Cerebellar cortex (tissue), 1 donor: ENCODE measurements at regions not wholly inside any gene's neighbourhood (a gene's known extent, or its start where the extent isn't known, plus 50 kb on each side); places are given as distances from the start of the nearest gene placed in this dataset.
"Not testable (repeated sequence)": the region's sequence is repeated elsewhere in the genome, so short reads cannot be mapped to it uniquely, and the experiment has no call there.

Experiments used
- DNase-seq: peaks from one replicate; pipeline ENCODE4 v3.0.0-alpha.2; 2015; ENCODE audit warnings: low spot score

GRCh38 chr16:15307184-15307583, 70.9 kb downstream of the NPIPA5 start:
- DNase-seq, result not testable (repeated sequence)

GRCh38 chr16:15305889-15306288, 72.2 kb downstream of the NPIPA5 start:
- DNase-seq, result not testable (repeated sequence)

- not testable (repeated sequence) for DNase-seq
These were observed 74.3 kb downstream of the NPIPA5 start for GRCh38 chr16:15303667-15304324.

GRCh38 chr16:15297104-15297503, 81.0 kb downstream of the NPIPA5 start:
- not testable (repeated sequence) for DNase-seq

GRCh38 chr16:15274796-15275195, 103.3 kb downstream of the NPIPA5 start:
- DNase-seq, result not testable (repeated sequence)

GRCh38 chr16:15273964-15274363, 104.1 kb downstream of the NPIPA5 start:
- DNase-seq, result not testable (repeated sequence)

GRCh38 chr16:15266941-15267340, 111.2 kb downstream of the NPIPA5 start:
- DNase-seq, result not testable (repeated sequence)

- DNase-seq, result not testable (repeated sequence)
These were observed 115.9 kb downstream of the NPIPA5 start for GRCh38 chr16:15262212-15262611.

GRCh38 chr16:15247971-15248370, 130.1 kb downstream of the NPIPA5 start:
- not testable (repeated sequence) for DNase-seq

GRCh38 chr16:15236674-15237323, 141.3 kb downstream of the NPIPA5 start:
- not testable (repeated sequence) for DNase-seq

- not testable (repeated sequence) for DNase-seq
These were observed 141.1 kb upstream of the RRN3 start for GRCh38 chr16:15235140-15235539.

- not testable (repeated sequence) for DNase-seq
These were observed 140.6 kb upstream of the RRN3 start for GRCh38 chr16:15234702-15235101.

- not testable (repeated sequence) for DNase-seq
These were observed 136.4 kb upstream of the RRN3 start for GRCh38 chr16:15230432-15230831.

- not testable (repeated sequence) for DNase-seq
These were observed 135.6 kb upstream of the RRN3 start for GRCh38 chr16:15229661-15230060.

- DNase-seq, result not testable (repeated sequence)
These were observed 130.6 kb upstream of the RRN3 start for GRCh38 chr16:15224651-15225050.

GRCh38 chr16:15223398-15223797, 129.3 kb upstream of the RRN3 start:
- not testable (repeated sequence) for DNase-seq

GRCh38 chr16:15219679-15220615, 125.9 kb upstream of the RRN3 start:
- DNase-seq, result peak; percentile 20

- DNase-seq, result not testable (repeated sequence)
These were observed 124.9 kb upstream of the RRN3 start for GRCh38 chr16:15218856-15219500.

GRCh38 chr16:15207202-15207981, 113.3 kb upstream of the RRN3 start:
- not testable (repeated sequence) for DNase-seq

GRCh38 chr16:15206439-15206838, 112.4 kb upstream of the RRN3 start:
- not testable (repeated sequence) for DNase-seq

- DNase-seq, result not testable (repeated sequence)
These were observed 111.9 kb upstream of the RRN3 start for GRCh38 chr16:15205939-15206338.
